T-helper 17 cell (primary cell): ENCODE measurements at regions not wholly inside any gene's neighbourhood (a gene's known extent, or its start where the extent isn't known, plus 50 kb on each side); places are given as distances from the start of the nearest gene placed in this dataset.

Experiments used
- ATAC-seq: fragments of 150-1000 bp; cut with Tn5 transposase; 2 replicates; pipeline ENCODE4 v1.10.0; 2021; ENCODE audit warnings: mild to moderate bottlenecking, moderate library complexity
- DNase-seq, 3 donors: peaks; one replicate each; pipeline versions ENCODE4 v3.0.0 to v3.0.0-alpha.2; 2020 to 2021
- H3K9me3 ChIP-seq: one replicate; pipeline ENCODE4 v1.7.0; 2013; ENCODE audit warnings: low read length, mild to moderate bottlenecking; ENCODE audit not compliant: control insufficient read depth, poor library complexity, severe bottlenecking
- H3K27ac Mint-ChIP-seq: one replicate; pipeline ENCODE4 v1.8.0; 2022; ENCODE audit warnings: mild to moderate bottlenecking, moderate library complexity, mixed read lengths
- H3K27me3 Mint-ChIP-seq: one replicate; pipeline ENCODE4 v1.8.0; 2022; ENCODE audit warnings: mixed read lengths
- H3K36me3 Mint-ChIP-seq: one replicate; pipeline ENCODE4 v1.8.0; 2022; ENCODE audit warnings: low read depth, mixed read lengths
- H3K4me1 Mint-ChIP-seq: one replicate; pipeline ENCODE4 v1.8.0; 2022; ENCODE audit warnings: mild to moderate bottlenecking, mixed read lengths
- H3K4me3 Mint-ChIP-seq: one replicate; pipeline ENCODE4 v1.8.0; 2022; ENCODE audit warnings: mild to moderate bottlenecking, moderate library complexity, mixed read lengths

DNA sequence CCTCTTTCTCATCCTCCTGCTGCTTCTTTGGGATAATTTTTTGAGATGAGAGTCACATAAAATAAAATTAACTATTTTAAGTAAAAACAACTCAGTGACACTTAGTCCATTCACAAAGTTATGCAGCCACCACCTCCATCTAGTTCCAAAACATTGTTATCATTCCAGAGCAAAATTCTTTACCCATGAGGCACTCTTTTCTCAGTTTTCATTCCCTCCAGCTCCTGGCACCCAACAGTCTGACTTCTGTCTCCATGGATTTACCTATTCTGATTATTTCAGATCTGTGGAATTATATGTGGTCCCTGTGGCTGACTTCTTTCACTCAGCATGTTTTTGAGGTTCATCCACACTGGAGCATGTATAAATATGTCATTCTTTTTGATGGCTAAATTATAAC lies 239.9 kb upstream of the DYNLRB2 start:
- Mint-ChIP-seq H3K36me3 (no peaks in the 10 kb centered on the region), H3K27me3 (peaks cover 60% of the 10 kb centered on the region), H3K27ac (no peak overlapping the region), H3K4me3 (no peak overlapping the region), H3K4me1 (no peaks in the 10 kb centered on the region)
- ATAC-seq (no peak), DNase-seq (no peak)
- H3K9me3 ChIP-seq = no peaks in the 10 kb centered on the region

DNA sequence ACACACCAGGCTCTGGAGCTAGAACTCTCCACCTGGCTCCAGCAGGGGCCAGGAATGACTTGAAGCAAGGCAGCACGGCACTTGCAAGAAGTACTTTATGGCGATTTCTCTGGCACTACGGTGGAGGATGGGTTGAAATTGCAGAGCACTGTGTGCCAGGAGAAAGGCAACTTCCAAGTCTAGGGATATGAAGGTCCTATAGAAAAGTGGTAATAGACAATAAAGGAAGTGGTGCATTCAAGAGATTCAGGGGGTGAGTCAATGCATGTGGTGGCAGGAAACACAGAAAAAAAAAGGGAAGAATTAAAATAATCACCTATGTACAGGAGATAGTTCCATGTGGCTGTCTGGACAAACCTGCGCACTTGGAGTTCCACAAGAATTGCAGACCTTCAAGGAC lies 240.3 kb upstream of the DYNLRB2 start:
- H3K27me3 Mint-ChIP-seq = peaks cover 64% of the 10 kb centered on the region
- no peak for ATAC-seq
- H3K4me1 Mint-ChIP-seq = no peaks in the 10 kb centered on the region

DNA sequence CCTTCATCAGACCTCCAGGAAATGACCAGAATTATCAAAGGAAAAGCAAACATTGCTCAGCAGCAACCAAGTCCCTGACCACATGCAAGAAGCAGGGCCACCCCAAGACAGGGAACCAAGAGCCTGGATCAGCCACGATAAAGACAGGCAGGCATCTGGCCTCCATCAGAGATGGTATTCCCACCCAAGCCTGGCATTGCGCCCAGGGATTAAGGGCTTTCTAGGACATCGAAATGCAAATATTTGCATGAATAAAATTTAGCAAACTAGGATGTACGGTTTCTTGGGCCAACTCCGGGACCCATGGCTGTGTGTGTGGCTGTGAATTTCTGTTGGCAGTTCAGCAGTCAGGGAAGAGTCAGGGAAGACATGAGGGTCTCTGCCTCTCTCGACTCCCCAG lies 241.4 kb upstream of the DYNLRB2 start:
- DNase-seq (no peak), ATAC-seq (no peak)
- no peak overlapping the region for H3K4me3 Mint-ChIP-seq

More for the DNA sequence above, 240.3 kb upstream of the DYNLRB2 start:
- no peak for DNase-seq
- H3K9me3 ChIP-seq = no peaks in the 10 kb centered on the region
- no peak overlapping the region for H3K27ac Mint-ChIP-seq
- no peak overlapping the region for H3K4me3 Mint-ChIP-seq
- H3K36me3 Mint-ChIP-seq = no peaks in the 10 kb centered on the region

DNA sequence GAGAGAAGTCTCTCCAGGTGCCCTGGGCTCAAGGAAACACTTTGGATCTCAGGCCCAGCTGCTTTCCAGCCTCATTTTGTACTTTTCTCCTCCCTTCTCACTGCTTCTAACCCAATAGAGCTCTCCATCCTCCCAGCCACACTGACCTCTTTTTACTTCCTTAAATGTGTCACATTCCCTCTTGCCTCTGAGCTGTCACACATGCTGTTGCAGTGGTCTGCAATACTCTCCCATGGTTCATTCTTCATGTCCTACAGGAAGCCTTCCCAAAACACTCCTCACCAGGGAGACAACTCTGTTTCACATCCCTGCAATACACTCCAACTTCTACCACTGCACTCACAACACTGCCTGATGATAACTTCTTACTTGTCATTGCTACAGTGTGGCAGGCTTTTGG lies 242.1 kb upstream of the DYNLRB2 start:
- Mint-ChIP-seq H3K27me3 (peaks cover 57% of the 10 kb centered on the region), H3K27ac (no peak overlapping the region), H3K36me3 (no peaks in the 10 kb centered on the region), H3K4me1 (no peaks in the 10 kb centered on the region), H3K4me3 (no peak overlapping the region)
- no peaks in the 10 kb centered on the region for H3K9me3 ChIP-seq
- ATAC-seq (no peak), DNase-seq (no peak)

More for the DNA sequence above, 241.4 kb upstream of the DYNLRB2 start:
- no peaks in the 10 kb centered on the region for H3K9me3 ChIP-seq
- H3K27me3 Mint-ChIP-seq = peaks cover 62% of the 10 kb centered on the region
- H3K36me3 Mint-ChIP-seq = no peaks in the 10 kb centered on the region
- H3K27ac Mint-ChIP-seq = no peak overlapping the region
- H3K4me1 Mint-ChIP-seq = no peaks in the 10 kb centered on the region

DNA sequence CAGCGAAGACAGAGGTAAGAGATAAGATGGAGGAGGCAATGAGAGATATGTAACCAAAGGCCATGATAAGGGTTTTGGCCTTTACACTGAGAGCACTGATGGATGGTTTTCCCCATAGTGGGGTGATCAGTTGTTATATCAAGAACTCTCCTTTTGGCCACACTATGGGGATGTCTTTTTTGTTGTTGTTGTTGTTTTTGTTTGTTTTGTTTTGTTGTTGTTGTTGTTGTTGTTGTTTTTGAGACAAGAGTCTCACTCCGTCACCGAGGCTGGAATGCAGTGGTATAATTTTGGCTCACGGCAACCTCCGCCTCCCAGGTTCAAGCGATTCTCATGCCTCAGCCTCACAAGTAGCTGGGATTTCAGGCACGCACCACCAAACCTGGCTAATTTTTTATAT lies 244.8 kb upstream of the DYNLRB2 start:
- Mint-ChIP-seq H3K27ac (no peak overlapping the region), H3K4me1 (no peaks in the 10 kb centered on the region), H3K36me3 (no peaks in the 10 kb centered on the region), H3K4me3 (no peak overlapping the region), H3K27me3 (peaks cover 51% of the 10 kb centered on the region)
- H3K9me3 ChIP-seq = no peaks in the 10 kb centered on the region
- DNase-seq (no peak), ATAC-seq (no peak)

DNA sequence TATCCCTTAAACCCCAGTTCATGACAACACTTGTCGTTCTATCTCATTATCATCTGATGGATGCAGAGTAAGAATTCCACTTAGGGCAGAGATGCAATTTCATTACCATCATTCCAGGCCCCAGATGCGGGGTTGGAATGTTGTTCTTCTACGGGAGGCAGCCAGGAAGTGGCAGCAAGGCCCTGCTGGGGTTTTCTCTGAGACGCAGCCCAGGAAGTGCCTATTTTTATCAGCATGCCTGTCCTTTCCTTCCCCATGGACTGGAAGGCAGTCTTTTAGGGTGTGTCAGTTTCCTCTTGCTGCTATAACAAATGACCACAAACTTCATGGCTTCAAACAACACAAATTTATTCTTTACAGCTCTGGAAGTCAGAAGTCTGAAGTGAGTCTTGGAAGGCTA lies 246.6 kb upstream of the DYNLRB2 start:
- Mint-ChIP-seq H3K27me3 (peaks cover 58% of the 10 kb centered on the region), H3K36me3 (no peaks in the 10 kb centered on the region), H3K4me3 (no peak overlapping the region), H3K4me1 (no peaks in the 10 kb centered on the region), H3K27ac (no peak overlapping the region)
- H3K9me3 ChIP-seq = no peaks in the 10 kb centered on the region
- ATAC-seq = no peak
- no peak for DNase-seq

DNA sequence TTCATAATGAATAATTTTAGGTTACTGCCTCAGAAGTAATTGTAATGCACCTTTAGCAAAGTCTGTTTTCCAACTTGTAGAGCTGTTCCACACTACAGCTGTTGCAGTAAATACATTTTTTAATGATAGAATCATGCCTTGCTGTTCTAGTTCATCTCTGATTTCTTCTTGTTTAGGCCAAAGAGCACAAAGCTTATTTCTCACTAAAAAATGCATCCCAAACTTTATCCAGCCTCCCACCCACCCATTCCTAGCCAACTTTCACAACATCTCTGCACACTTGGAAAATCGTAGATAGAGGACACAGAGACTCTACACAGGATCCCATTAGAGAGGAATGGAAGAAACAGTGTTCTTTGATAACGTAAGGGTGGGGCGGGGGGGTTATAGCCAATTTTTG lies 252.2 kb upstream of the DYNLRB2 start:
- H3K4me3 Mint-ChIP-seq = no peak overlapping the region
- peaks cover 51% of the 10 kb centered on the region for H3K27me3 Mint-ChIP-seq
- H3K4me1 Mint-ChIP-seq = no peaks in the 10 kb centered on the region
- H3K36me3 Mint-ChIP-seq = no peaks in the 10 kb centered on the region
- ATAC-seq (no peak), DNase-seq (no peak)
- no peak overlapping the region for H3K27ac Mint-ChIP-seq
- no peaks in the 10 kb centered on the region for H3K9me3 ChIP-seq

DNA sequence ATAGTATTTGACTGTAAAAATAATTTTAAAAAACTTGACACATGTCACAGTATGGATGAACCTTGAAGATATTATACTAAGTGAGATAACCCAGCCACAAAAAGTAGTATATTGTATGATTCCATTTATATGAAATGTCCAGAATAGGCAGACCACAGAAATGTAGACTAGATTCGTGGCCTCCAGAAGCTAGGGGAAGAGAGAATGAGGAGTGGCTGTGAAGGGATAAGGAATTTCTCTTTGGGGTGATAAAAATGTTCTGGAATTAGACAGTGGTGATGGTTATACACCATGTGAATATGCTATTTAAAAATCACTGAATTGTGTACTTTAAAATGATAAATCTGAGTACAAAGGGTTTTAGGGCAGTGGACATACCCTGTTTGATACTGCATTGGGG lies 253.1 kb upstream of the DYNLRB2 start:
- H3K36me3 Mint-ChIP-seq = no peaks in the 10 kb centered on the region
- H3K9me3 ChIP-seq = no peaks in the 10 kb centered on the region
- DNase-seq (no peak), ATAC-seq (no peak)
- peaks cover 43% of the 10 kb centered on the region for H3K27me3 Mint-ChIP-seq
- no peak overlapping the region for H3K27ac Mint-ChIP-seq
- H3K4me1 Mint-ChIP-seq = no peaks in the 10 kb centered on the region
- no peak overlapping the region for H3K4me3 Mint-ChIP-seq

DNA sequence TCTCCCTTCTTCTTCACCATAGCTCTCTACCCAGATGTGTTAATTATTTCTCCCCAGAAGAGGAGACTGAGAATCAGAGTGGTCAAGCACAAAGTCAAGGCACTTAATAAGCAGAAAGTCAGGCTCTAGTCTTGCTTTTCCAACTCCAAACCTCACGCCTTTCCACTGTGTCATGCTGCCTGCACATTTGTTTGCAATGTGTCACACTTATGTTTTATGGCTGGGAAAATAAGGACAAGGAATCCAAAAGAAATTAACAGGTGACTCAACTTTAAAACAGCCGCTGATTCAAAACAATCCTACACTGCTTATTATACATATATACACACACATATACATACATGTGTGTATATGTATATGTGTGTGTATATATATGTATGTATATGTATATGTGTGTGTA lies 255.7 kb upstream of the DYNLRB2 start:
- no peak for ATAC-seq
- Mint-ChIP-seq H3K27ac (no peak overlapping the region), H3K4me3 (no peak overlapping the region), H3K36me3 (no peaks in the 10 kb centered on the region), H3K27me3 (peaks cover 38% of the 10 kb centered on the region), H3K4me1 (no peaks in the 10 kb centered on the region)
- no peak for DNase-seq
- H3K9me3 ChIP-seq = no peaks in the 10 kb centered on the region

DNA sequence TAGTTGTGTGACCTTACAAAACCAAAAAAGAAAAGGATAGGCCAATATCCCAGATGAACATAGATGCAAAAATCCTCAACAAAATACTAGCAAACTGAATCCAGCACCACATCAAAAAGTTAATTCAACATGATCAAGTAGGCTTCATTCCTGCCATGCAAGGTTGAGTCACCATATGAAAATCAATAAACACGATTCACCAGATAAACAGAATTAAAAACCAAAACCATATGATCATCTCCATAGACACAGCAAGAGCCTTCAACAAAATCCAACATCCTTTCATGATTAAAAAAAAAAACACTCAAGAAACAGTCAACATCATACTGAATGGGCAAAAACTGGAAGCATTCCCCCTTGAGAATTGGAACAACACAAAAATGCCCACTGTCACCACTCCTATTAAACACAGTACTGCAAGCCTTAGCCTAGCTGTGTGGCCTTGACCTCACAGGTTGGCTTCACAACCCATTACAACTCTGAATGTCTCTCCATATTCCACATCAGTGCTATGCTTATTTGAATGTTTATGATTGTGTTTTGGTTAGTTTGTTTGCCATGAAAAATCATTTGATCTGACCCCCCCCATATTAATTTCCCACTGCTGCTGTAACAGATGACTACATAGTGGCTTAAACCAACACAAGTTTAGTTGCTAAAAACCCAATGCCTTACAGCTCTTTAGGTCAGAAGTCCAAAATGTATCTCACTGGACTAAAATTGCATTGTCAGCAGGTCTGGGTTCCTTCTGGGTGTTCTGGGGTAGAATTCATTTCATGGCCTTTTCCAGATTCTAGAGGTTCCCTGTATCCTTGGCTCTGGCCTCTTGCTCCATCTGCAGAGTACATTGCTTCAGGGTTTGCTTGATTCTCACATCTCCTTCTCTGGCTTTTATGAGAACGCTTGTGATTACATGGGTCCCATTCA lies 257.1 kb upstream of the DYNLRB2 start:
- ATAC-seq (no peak), DNase-seq (no peak)
- H3K9me3 ChIP-seq = no peaks in the 10 kb centered on the region
- Mint-ChIP-seq H3K27me3 (peaks cover 32% of the 10 kb centered on the region), H3K27ac (no peak overlapping the region), H3K4me1 (no peaks in the 10 kb centered on the region), H3K4me3 (no peak overlapping the region), H3K36me3 (no peaks in the 10 kb centered on the region)

DNA sequence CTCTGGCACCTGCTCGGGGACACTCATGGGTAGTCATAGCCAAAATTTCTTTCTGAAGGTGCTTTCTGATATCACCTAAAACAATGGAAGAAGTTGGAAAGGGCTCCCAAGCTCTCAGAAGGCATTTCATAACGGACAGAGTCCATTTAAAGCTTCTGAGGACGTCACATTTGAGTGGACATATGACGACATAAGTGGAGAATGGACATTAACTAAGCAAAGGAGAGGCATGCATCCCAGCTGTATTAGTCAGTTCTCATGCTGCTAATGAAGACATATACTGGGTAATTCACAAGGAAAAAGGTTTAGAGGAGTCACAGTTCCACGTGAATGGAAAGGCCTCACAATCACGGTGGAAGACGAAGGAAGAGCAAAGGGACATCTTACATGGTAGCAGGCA lies 260.2 kb upstream of the DYNLRB2 start:
- ATAC-seq (no peak), DNase-seq (no peak)
- Mint-ChIP-seq H3K27me3 (peaks cover 26% of the 10 kb centered on the region), H3K4me1 (no peaks in the 10 kb centered on the region), H3K4me3 (no peak overlapping the region), H3K27ac (no peak overlapping the region), H3K36me3 (no peaks in the 10 kb centered on the region)
- no peaks in the 10 kb centered on the region for H3K9me3 ChIP-seq

DNA sequence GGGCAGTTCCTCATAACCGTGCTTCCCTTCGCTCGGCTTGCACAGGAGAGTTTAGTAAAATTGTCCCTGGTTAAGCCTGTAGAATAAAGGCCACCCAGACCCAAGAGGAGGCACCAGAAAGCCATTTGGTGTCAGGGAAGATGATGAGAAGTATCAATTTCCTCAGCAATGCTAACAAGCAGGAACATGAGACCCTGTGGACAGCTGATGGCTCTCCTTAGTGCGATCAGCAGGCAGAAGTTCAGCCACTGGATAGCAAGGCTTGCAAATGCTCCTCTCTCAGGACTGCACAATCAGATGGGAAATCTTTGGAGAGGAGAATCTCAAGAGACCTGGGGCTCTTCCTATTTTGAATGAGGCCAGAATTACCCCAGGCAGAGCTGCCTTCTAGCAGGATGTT lies 261.1 kb upstream of the DYNLRB2 start:
- H3K27ac Mint-ChIP-seq = no peak overlapping the region
- DNase-seq (no peak), ATAC-seq (no peak)
- no peaks in the 10 kb centered on the region for H3K9me3 ChIP-seq
- H3K4me1 Mint-ChIP-seq = no peaks in the 10 kb centered on the region
- peaks cover 27% of the 10 kb centered on the region for H3K27me3 Mint-ChIP-seq
- H3K36me3 Mint-ChIP-seq = no peaks in the 10 kb centered on the region
- H3K4me3 Mint-ChIP-seq = no peak overlapping the region

DNA sequence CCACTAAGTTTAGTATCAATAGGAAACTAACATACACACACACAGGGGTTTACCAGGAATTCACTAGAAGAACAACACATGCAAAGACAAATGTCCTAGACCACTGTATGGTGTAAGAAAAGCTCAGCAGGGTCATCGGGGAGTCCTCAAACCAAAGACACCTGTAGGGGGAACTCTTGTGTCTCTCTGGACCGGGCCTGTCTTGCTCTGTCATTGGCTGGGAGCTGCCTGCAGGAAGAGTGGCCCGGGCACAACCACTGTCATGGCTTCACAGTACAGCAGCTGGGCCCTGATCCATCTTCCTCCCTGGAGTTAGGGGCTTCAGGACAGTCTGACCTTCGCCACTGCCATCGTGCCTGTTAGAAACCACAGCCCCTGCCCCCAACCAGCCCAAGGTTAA lies 263.6 kb upstream of the DYNLRB2 start:
- Mint-ChIP-seq H3K27me3 (peaks cover 35% of the 10 kb centered on the region), H3K4me3 (no peak overlapping the region), H3K4me1 (peaks cover 2% of the 10 kb centered on the region), H3K36me3 (no peaks in the 10 kb centered on the region), H3K27ac (no peak overlapping the region)
- DNase-seq (no peak), ATAC-seq (no peak)
- H3K9me3 ChIP-seq = no peaks in the 10 kb centered on the region

DNA sequence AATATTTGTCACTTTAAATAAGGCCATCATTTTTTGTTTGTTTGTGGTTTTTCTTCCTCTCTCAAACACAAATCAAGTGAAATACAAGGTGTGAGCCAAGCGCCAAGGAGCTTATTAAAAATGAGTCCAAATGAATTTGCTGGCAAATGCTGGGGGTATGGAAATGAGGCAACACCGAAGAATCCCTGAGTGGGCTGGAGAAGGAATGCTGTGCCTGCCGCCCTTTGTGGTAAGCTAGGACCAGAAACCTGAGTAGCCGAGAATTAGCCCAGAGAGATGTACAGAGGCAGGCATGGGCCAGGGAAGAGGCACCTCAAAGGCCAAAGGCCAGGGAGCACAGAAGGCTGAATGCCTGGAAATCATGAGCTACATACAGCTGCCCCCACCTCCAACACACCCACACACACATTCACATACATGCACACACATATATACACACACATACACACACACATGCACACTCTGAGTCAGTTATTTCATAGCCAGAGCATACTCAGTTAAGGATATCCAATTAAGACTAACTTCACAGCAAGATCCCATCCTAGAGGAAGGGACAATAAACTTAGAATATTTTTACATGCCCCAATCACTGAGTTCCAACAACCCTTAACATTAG lies 266.1 kb upstream of the DYNLRB2 start:
- no peak for DNase-seq
- Mint-ChIP-seq H3K27me3 (peaks cover 35% of the 10 kb centered on the region), H3K4me1 (peaks cover 2% of the 10 kb centered on the region), H3K36me3 (no peaks in the 10 kb centered on the region), H3K27ac (no peak overlapping the region), H3K4me3 (no peak overlapping the region)
- no peak for ATAC-seq
- H3K9me3 ChIP-seq = no peaks in the 10 kb centered on the region
